ENCODE measurements at regions not wholly inside any gene's neighbourhood (a gene's known extent, or its start where the extent isn't known, plus 50 kb on each side); places are given as distances from the start of the nearest gene placed in this dataset.
"Not testable (repeated sequence)": the region's sequence is repeated elsewhere in the genome, so short reads cannot be mapped to it uniquely, and the experiment has no call there.

DNA sequence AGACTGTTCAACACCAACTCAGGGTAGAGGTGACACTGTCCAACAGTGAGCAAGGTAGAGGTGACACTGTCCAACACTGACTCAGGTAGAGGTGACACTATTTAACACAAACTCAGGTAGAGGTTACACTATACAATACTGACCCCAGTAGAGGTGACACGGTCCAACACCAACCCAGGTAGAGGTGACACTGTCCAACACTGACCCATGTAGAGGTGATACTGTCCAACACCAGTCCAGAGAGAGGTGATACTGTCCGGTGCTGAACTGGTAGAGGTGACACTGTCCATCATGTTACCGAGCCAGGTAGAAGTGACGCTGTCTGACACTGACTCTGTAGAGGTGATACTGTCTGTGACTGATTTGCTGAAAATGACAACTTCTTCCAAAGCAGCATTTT, 102.4 kb downstream of the GATA3 start:
- no peak overlapping the region for H2AFZ ChIP-seq (ENCODE audit: low read depth, low read length)
- H3K4me3 ChIP-seq (ENCODE audit: low read length) = no peak overlapping the region
- no peaks in the 10 kb centered on the region for H3K36me3 ChIP-seq (ENCODE audit: insufficient read depth, low read length)
- no peaks in the 10 kb centered on the region for H3K4me1 ChIP-seq (ENCODE audit: insufficient read depth, low read length)
- H3K27me3 ChIP-seq (ENCODE audit: insufficient read depth, low read length) = no peaks in the 10 kb centered on the region
- no peaks in the 10 kb centered on the region for H3K9me3 ChIP-seq (ENCODE audit: low read length)

DNA sequence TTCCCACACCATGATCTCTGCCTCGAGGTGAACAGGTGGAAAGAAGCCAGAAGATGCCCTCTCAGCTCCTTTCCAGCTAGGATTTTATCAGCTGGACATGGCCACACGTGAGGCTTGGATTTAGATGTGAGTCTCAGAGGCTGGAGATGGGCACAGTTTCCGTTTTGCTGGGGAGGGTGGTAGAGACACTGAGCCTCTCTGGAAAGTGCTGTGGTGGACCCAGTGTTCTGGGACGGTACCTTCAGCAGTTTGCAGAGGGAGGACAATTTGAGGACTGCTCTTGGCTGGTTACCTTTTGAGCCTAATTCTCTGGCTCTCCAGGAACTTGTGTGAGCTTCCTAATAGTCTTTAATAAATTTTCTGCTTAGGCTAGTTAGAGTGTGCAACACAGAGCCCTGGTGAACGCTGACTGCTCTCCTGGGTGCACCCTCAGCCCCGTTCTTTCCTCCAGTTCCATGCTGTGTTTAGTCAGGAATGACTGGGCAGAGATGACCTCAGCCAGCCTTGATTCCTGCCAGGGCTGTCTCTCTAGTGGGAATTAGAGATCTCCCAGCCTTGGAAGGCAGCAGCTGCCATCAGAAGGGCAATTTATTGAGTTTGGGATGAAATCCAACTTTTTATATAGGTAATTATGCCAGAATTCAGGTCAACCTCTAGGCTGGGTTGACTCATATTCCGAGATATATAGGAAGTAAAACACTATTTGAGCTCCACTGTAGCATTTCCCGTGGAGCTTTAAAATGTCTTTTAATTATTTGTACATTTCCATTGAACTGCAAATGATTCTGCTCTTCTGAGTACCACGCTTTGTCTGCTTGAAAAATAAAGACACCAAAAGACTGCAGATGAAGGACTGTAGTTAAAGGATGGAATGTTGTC, 103.9 kb downstream of the GATA3 start:
- Histone ChIP-seq H3K4me1 (ENCODE audit: insufficient read depth, low read length) (no peaks in the 10 kb centered on the region), H3K9me3 (ENCODE audit: low read length) (no peaks in the 10 kb centered on the region), H3K27me3 (ENCODE audit: insufficient read depth, low read length) (no peaks in the 10 kb centered on the region), H2AFZ (ENCODE audit: low read depth, low read length) (no peak overlapping the region), H3K36me3 (ENCODE audit: insufficient read depth, low read length) (no peaks in the 10 kb centered on the region), H3K4me3 (ENCODE audit: low read length) (no peak overlapping the region)

DNA sequence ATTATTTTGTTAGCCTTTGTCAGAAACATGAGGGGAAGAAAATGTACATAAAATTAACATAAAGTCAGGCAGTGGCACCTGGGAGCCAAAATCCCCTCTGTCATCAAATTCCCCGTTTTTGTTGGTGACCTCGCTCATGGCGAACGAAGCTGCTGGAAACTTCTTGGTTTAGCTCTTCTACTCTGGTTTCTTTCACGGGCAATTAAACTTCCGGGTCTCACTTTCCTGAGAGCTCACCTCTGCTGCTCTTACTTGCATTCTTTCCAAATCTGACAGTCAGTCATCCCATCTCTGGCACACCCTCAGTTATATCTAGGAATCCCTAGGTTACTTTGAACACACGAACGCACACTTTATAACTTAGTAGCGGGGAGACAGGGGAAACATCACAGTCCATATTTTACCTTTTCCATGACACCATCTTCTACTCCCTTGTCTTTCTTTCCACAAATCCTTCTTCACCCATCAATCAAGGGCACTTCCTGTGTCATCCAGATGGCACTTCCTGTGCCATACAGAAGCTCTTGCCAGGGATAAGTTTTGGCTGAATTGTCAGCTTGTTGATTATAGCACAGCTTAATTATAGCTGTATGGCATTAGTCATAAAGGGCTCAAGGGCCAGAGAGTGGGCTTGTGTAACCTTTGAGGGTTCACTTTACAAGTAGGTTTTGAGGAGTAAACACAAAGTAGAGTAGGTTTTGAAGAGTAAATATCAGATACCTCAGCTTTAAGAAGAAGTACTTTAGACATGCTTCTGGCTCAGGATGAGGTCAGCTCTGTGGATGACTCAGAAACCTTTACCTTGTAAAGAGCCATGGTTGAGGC, 105.1 kb downstream of the GATA3 start:
- Histone ChIP-seq H3K9me3 (ENCODE audit: low read length) (no peaks in the 10 kb centered on the region), H3K4me1 (ENCODE audit: insufficient read depth, low read length) (no peaks in the 10 kb centered on the region), H3K36me3 (ENCODE audit: insufficient read depth, low read length) (no peaks in the 10 kb centered on the region), H3K27me3 (ENCODE audit: insufficient read depth, low read length) (no peaks in the 10 kb centered on the region), H2AFZ (ENCODE audit: low read depth, low read length) (no peak overlapping the region), H3K4me3 (ENCODE audit: low read length) (no peak overlapping the region)

DNA sequence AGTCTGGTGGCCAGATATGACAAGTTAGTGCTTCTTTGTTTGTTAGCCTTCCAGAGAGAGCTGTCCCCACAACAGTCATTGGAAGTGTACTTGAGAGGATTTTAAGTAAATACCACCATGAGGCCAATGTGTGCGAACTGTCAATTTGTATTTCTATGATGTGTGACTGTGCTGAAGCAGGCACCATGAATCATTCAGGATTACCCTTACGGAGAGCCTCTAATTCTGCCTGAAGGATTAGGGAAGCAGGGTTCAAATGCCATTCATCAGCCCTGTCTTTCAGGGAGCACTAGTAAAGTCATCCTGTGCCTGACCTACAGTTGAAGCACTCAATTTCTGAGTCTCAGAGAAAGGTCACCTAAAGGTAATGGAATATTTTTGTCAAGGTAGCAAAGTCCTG, 109.3 kb downstream of the GATA3 start:
- no peaks in the 10 kb centered on the region for H3K9me3 ChIP-seq (ENCODE audit: low read length)
- no peaks in the 10 kb centered on the region for H3K36me3 ChIP-seq (ENCODE audit: insufficient read depth, low read length)
- no peaks in the 10 kb centered on the region for H3K4me1 ChIP-seq (ENCODE audit: insufficient read depth, low read length)
- H3K4me3 ChIP-seq (ENCODE audit: low read length) = no peak overlapping the region
- H3K27me3 ChIP-seq (ENCODE audit: insufficient read depth, low read length) = no peaks in the 10 kb centered on the region
- H2AFZ ChIP-seq (ENCODE audit: low read depth, low read length) = no peak overlapping the region

DNA sequence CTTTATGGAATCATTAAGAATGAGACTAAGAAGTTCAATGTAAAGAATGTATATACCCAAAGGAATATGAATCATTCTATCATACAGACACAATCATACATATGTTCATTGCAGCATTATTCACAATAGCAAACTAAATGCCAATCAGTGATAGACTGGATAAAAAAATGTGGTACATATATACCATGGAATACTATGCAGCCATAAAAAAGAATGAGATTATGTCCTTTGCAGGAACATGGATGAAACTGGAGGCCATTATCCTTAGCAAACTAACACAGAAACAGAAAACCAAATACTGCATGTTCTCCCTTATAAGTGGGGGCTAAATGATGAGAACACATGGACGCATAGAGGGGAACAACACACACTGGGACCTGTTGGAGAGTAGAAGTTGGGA, 110.2 kb downstream of the GATA3 start:
- H3K27me3 ChIP-seq (ENCODE audit: insufficient read depth, low read length); H3K4me3 ChIP-seq (ENCODE audit: low read length); H3K36me3 ChIP-seq (ENCODE audit: insufficient read depth, low read length); H3K9me3 ChIP-seq (ENCODE audit: low read length); H3K4me1 ChIP-seq (ENCODE audit: insufficient read depth, low read length); H2AFZ ChIP-seq (ENCODE audit: low read depth, low read length): not testable (repeated sequence)

DNA sequence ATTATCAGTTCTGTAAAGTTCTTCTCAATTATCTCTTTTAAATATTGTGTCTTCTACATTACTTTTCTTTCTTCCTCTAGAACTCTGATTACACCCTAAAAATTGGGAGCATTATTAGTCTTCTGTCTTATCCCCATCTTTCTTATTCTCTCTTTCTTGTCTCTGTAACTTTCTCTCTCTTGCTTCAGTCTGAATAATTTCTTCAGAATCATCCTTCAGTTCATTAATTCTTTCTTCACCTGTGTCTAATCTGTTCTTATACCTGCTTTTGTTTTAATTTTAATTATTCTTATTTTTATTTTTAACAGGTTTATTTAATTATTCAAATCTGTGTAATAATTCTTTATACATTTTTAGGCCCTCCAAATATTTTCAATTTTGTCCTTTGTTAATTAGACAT, 114.3 kb downstream of the GATA3 start:
- no peak overlapping the region for H3K4me3 ChIP-seq (ENCODE audit: low read length)
- no peaks in the 10 kb centered on the region for H3K27me3 ChIP-seq (ENCODE audit: insufficient read depth, low read length)
- H2AFZ ChIP-seq (ENCODE audit: low read depth, low read length) = no peak overlapping the region
- H3K36me3 ChIP-seq (ENCODE audit: insufficient read depth, low read length) = no peaks in the 10 kb centered on the region
- H3K9me3 ChIP-seq (ENCODE audit: low read length) = no peaks in the 10 kb centered on the region
- no peaks in the 10 kb centered on the region for H3K4me1 ChIP-seq (ENCODE audit: insufficient read depth, low read length)

DNA sequence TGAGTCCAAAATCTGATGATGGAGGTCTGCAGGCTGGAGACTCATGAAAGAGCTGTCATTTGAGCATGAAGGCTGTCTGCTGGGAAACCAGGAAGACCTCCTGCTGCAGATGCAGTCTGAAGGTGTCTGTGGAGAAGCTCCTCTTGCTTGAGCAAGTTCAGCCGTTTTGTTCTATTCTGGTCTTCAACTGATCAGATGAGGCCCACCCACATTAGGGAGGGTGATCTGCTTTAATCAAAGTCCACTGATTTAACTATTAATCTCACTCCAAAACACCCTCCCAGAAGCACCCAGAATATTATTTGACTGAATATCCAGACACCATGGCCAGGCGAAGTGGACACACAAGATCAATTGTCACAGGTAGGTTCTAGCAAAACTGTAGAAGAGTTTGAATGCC, 116.5 kb downstream of the GATA3 start:
- Histone ChIP-seq H3K9me3 (ENCODE audit: low read length) (no peaks in the 10 kb centered on the region), H3K36me3 (ENCODE audit: insufficient read depth, low read length) (no peaks in the 10 kb centered on the region), H2AFZ (ENCODE audit: low read depth, low read length) (no peak overlapping the region), H3K4me3 (ENCODE audit: low read length) (no peak overlapping the region), H3K27me3 (ENCODE audit: insufficient read depth, low read length) (no peaks in the 10 kb centered on the region), H3K4me1 (ENCODE audit: insufficient read depth, low read length) (no peaks in the 10 kb centered on the region)

DNA sequence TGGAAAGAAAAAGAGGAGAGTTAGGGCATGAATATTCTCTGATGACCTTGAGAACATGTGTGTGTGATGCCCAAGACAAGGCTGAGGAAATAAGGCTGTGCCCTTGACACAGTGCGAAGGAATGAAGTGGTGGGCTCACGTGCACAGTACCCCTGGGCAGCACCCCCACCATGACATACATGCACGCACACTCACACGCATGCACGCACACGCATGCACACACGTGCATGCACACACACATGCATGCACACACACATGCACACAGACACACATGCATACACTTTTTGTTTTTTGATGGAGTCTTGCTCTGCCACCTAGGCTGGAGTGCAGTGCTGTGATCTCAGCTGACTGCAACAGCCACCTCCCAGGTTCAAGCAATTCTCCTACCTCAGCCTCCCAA, 118.1 kb downstream of the GATA3 start:
- no peaks in the 10 kb centered on the region for H3K27me3 ChIP-seq (ENCODE audit: insufficient read depth, low read length)
- H3K36me3 ChIP-seq (ENCODE audit: insufficient read depth, low read length) = no peaks in the 10 kb centered on the region
- no peak overlapping the region for H3K4me3 ChIP-seq (ENCODE audit: low read length)
- no peaks in the 10 kb centered on the region for H3K4me1 ChIP-seq (ENCODE audit: insufficient read depth, low read length)
- H3K9me3 ChIP-seq (ENCODE audit: low read length) = no peaks in the 10 kb centered on the region
- H2AFZ ChIP-seq (ENCODE audit: low read depth, low read length) = no peak overlapping the region

DNA sequence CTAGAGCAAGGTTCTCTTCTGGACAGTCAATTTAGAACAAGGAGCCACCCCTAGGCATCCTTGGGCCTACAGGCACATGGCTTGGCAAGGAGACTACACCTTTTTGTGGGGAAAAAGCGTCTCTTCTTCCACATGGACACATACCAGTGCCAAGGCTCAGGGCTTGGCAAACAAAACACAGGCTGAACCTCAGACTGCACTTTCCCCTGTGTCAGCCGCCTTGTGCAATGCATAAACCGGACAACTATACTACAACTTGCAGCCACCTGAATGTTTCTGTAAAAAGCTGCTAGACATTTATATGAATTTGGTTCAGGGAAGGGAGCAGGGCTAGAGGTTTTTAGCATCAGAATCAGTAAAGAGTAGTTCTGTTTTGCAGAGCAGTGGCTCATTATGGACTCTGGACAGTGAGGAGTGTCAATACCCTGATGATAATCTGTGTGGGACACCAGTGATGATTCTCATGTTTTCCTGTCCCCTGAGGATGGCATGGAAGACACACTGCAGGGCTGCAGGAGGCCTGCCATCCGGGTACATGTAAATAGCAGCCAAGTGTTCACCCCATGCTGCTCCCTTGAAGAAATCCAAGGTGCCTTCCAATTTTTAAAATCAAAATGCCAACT, 118.9 kb downstream of the GATA3 start:
- H3K4me1 ChIP-seq (ENCODE audit: insufficient read depth, low read length) = no peaks in the 10 kb centered on the region
- H3K36me3 ChIP-seq (ENCODE audit: insufficient read depth, low read length) = no peaks in the 10 kb centered on the region
- no peaks in the 10 kb centered on the region for H3K27me3 ChIP-seq (ENCODE audit: insufficient read depth, low read length)
- no peak overlapping the region for H3K4me3 ChIP-seq (ENCODE audit: low read length)
- H3K9me3 ChIP-seq (ENCODE audit: low read length) = no peaks in the 10 kb centered on the region
- H2AFZ ChIP-seq (ENCODE audit: low read depth, low read length) = no peak overlapping the region

DNA sequence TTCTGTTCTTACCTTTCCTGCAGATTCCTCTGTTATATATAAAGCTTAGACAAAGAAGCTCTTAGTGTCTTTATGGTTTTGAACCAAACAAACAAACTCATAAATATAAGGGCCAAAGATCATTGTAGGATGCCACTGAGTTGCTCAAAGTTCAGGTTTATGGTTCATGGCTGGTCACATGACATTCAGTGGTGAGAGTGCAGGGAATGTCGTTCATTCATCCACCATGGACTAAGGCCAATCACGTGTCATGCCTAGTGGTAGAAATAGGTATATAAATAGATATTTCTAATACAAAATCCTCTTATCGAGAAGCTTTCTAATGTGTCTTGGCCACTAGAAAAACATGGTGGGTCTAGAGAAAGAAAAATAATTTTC, 119.4 kb downstream of the GATA3 start:
- Histone ChIP-seq H3K4me1 (ENCODE audit: insufficient read depth, low read length) (no peaks in the 10 kb centered on the region), H3K27me3 (ENCODE audit: insufficient read depth, low read length) (no peaks in the 10 kb centered on the region), H3K9me3 (ENCODE audit: low read length) (no peaks in the 10 kb centered on the region), H3K4me3 (ENCODE audit: low read length) (no peak overlapping the region), H3K36me3 (ENCODE audit: insufficient read depth, low read length) (no peaks in the 10 kb centered on the region), H2AFZ (ENCODE audit: low read depth, low read length) (no peak overlapping the region)

DNA sequence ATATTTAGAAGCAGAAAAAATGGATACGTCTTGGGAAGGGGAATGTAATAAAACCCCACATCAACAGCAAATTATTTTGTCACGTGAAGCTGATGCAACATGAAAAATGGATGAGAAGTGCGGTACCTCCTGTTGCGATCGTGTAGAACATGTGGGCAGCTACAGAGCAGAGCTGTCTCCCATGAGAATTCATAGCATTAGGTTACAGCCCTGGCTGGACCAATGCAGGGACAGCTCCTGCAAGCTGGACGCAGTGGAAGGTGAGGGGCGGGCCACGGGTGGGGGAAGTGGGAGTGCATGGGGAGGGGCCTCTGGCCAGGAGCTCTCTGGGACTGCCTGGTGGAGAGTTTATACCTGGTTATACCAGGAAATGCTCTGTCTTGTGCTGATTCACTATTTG, 120.3 kb downstream of the GATA3 start:
- Histone ChIP-seq H3K4me3 (ENCODE audit: low read length) (no peak overlapping the region), H3K9me3 (ENCODE audit: low read length) (no peaks in the 10 kb centered on the region), H3K4me1 (ENCODE audit: insufficient read depth, low read length) (no peaks in the 10 kb centered on the region), H3K36me3 (ENCODE audit: insufficient read depth, low read length) (no peaks in the 10 kb centered on the region), H3K27me3 (ENCODE audit: insufficient read depth, low read length) (no peaks in the 10 kb centered on the region), H2AFZ (ENCODE audit: low read depth, low read length) (no peak overlapping the region)

DNA sequence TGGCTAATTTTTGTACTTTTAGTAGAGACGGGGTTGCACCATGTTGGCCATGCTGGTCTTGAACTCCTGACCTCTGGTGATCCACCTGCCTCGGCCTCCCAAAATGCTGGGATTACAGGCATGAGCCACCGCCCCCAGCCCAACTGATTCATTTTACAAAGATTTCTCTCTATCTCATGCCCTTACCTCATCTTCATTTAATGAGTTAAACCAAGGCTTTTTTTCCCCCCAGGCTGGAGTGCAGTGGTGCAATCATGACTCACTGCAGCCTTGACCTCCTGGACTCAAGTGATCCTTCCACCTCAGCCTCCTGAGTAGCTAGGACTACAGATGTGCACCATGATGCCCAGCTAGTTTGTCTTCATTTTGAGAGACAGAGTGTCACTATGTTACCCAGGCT, 123.0 kb downstream of the GATA3 start:
- not testable (repeated sequence) for H3K4me3 ChIP-seq (ENCODE audit: low read length); H3K27me3 ChIP-seq (ENCODE audit: insufficient read depth, low read length)

DNA sequence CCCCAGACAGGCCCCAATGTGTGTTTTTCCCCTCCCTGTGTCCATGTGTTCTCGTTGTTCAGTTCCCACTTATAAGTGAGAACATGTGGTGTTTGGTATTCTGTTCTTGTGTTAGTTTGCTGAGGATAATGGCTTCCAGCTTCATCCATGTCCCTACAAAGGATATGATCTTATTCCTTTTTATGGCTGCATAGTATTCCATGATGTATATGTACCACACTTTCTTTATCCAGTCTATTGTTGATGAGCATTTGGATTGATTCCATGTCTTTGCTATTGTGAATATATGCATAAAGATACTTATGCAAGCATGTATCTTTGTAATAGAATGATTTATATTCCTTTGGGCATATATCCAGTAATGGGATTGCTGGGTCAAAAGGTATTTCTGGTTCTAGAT, 125.3 kb downstream of the GATA3 start:
- not testable (repeated sequence) for H3K4me1 ChIP-seq (ENCODE audit: insufficient read depth, low read length); H3K27me3 ChIP-seq (ENCODE audit: insufficient read depth, low read length); H3K9me3 ChIP-seq (ENCODE audit: low read length); H3K4me3 ChIP-seq (ENCODE audit: low read length); H3K36me3 ChIP-seq (ENCODE audit: insufficient read depth, low read length); H2AFZ ChIP-seq (ENCODE audit: low read depth, low read length)

More for the DNA sequence above, 123.0 kb downstream of the GATA3 start:
- H3K36me3 ChIP-seq (ENCODE audit: insufficient read depth, low read length); H3K4me1 ChIP-seq (ENCODE audit: insufficient read depth, low read length); H3K9me3 ChIP-seq (ENCODE audit: low read length); H2AFZ ChIP-seq (ENCODE audit: low read depth, low read length): not testable (repeated sequence)

All from neuron (in vitro differentiated cells).